KMS-11 (cell line): ENCODE measurements at regions not wholly inside any gene's neighbourhood (a gene's known extent, or its start where the extent isn't known, plus 50 kb on each side); places are given as distances from the start of the nearest gene placed in this dataset.

Source experiments
- H2AFZ ChIP-seq: fragments of 200-600 bp; sonication (generic); 2 replicates; pipeline ENCODE4 v1.6.1; 2016; ENCODE audit warnings: antibody characterized with exemption, mixed run types, low read depth
- H3K27ac ChIP-seq: fragments of 200-600 bp; sonication (generic); 2 replicates; pipeline ENCODE4 v1.6.1; 2016; ENCODE audit warnings: mild to moderate bottlenecking, mixed run types
- H3K27me3 ChIP-seq: fragments of 200-600 bp; sonication (generic); 2 replicates; pipeline ENCODE4 v1.6.1; 2017; ENCODE audit warnings: mild to moderate bottlenecking, low read depth, mixed run types, moderate library complexity; ENCODE audit not compliant: insufficient read depth
- H3K36me3 ChIP-seq: fragments of 200-600 bp; sonication (generic); 2 replicates; pipeline ENCODE4 v1.6.1; 2017; ENCODE audit warnings: mild to moderate bottlenecking, mixed run types; ENCODE audit not compliant: insufficient read depth
- H3K4me1 ChIP-seq: fragments of 200-600 bp; sonication (generic); 2 replicates; pipeline ENCODE4 v1.6.1; 2016; ENCODE audit warnings: mild to moderate bottlenecking, low read depth, mixed run types; ENCODE audit not compliant: poor library complexity, severe bottlenecking
- H3K4me2 ChIP-seq: fragments of 200-600 bp; sonication (generic); 2 replicates; pipeline ENCODE4 v1.7.0; 2016; ENCODE audit warnings: mild to moderate bottlenecking, mixed run types
- H3K4me3 ChIP-seq: fragments of 200-600 bp; sonication (generic); IDR thresholded peaks from 2 replicates; pipeline ENCODE4 v1.6.1; 2017; ENCODE audit warnings: low read depth, low read length, mixed read lengths; ENCODE audit not compliant: insufficient read depth
- H3K79me2 ChIP-seq: fragments of 200-600 bp; sonication (generic); 2 replicates; pipeline ENCODE4 v1.6.1; 2016; ENCODE audit warnings: low read depth, mixed run types; ENCODE audit not compliant: insufficient read depth
- H3K9ac ChIP-seq: fragments of 200-600 bp; sonication (generic); 2 replicates; pipeline ENCODE4 v1.6.1; 2016; ENCODE audit warnings: mild to moderate bottlenecking, mixed run types
- H4K20me1 ChIP-seq: fragments of 200-600 bp; sonication (generic); 2 replicates; pipeline ENCODE4 v1.6.1; 2016; ENCODE audit warnings: mild to moderate bottlenecking, mixed run types; ENCODE audit not compliant: insufficient read depth
- TF ChIP-seq, protein P1 (sequence below): fragments of 200-600 bp; sonication (generic); conservative IDR thresholded peaks from 2 replicates; pipeline ENCODE4 v1.6.1; 2017; ENCODE audit warnings: low read depth, mild to moderate bottlenecking, antibody characterized with exemption, low read length, moderate library complexity, mixed read lengths

- no peak overlapping the region for H3K4me3 ChIP-seq
- H3K4me2 ChIP-seq = no peak overlapping the region
- H3K4me1 ChIP-seq = no peaks in the 10 kb centered on the region
- H3K9ac ChIP-seq = no peak overlapping the region
- H4K20me1 ChIP-seq = no peaks in the 10 kb centered on the region
- H2AFZ ChIP-seq = no peak overlapping the region
- no peaks in the 10 kb centered on the region for H3K79me2 ChIP-seq
- H3K27ac ChIP-seq = no peak overlapping the region
- TF ChIP-seq, protein P1, sequence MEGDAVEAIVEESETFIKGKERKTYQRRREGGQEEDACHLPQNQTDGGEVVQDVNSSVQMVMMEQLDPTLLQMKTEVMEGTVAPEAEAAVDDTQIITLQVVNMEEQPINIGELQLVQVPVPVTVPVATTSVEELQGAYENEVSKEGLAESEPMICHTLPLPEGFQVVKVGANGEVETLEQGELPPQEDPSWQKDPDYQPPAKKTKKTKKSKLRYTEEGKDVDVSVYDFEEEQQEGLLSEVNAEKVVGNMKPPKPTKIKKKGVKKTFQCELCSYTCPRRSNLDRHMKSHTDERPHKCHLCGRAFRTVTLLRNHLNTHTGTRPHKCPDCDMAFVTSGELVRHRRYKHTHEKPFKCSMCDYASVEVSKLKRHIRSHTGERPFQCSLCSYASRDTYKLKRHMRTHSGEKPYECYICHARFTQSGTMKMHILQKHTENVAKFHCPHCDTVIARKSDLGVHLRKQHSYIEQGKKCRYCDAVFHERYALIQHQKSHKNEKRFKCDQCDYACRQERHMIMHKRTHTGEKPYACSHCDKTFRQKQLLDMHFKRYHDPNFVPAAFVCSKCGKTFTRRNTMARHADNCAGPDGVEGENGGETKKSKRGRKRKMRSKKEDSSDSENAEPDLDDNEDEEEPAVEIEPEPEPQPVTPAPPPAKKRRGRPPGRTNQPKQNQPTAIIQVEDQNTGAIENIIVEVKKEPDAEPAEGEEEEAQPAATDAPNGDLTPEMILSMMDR = no peak
- no peaks in the 10 kb centered on the region; the same call in 1 of the 2 replicates for H3K27me3 ChIP-seq
- no peaks in the 10 kb centered on the region for H3K36me3 ChIP-seq
Observed at GRCh38 chr20:61184194-61184593, 67.9 kb upstream of the CDH4 start.

DNA sequence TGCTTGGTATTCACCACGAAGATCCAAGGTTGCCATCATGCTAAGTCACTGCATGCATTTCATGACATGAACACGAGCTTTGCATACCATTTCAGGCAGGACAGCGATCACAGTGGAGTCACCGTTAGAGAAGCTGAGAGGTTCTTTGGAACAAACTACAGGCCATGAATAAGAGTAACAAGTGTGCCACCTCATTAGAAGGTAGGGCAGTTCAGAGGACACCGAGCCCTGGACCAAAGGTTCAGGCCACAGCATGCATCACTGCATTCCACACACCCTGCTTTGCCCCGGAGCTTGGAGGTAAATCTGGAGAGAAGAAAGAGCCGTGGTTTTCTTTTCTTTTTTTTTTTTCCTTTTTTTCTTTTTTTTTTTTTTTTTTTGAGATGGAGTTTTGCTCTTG lies 66.9 kb upstream of the CDH4 start:
- Histone ChIP-seq H2AFZ (no peak overlapping the region), H3K27ac (no peak overlapping the region), H3K4me3 (no peak overlapping the region), H3K79me2 (no peaks in the 10 kb centered on the region), H3K9ac (no peak overlapping the region), H3K36me3 (no peaks in the 10 kb centered on the region), H4K20me1 (no peaks in the 10 kb centered on the region), H3K4me1 (no peaks in the 10 kb centered on the region), H3K4me2 (no peak overlapping the region), H3K27me3 (no peaks in the 10 kb centered on the region; the same call in 1 of the 2 replicates)
- TF ChIP-seq, protein P1 = no peak

GRCh38 chr20:61185841-61186601 lies 66.0 kb upstream of the CDH4 start:
- Histone ChIP-seq H2AFZ (no peak overlapping the region), H3K9ac (no peak overlapping the region), H3K4me2 (no peak overlapping the region), H3K36me3 (no peaks in the 10 kb centered on the region), H3K79me2 (no peaks in the 10 kb centered on the region), H3K4me3 (no peak overlapping the region), H4K20me1 (no peaks in the 10 kb centered on the region), H3K27me3 (no peaks in the 10 kb centered on the region; the same call in 1 of the 2 replicates), H3K27ac (no peak overlapping the region), H3K4me1 (no peaks in the 10 kb centered on the region)
- TF ChIP-seq, protein P1 = no peak

DNA sequence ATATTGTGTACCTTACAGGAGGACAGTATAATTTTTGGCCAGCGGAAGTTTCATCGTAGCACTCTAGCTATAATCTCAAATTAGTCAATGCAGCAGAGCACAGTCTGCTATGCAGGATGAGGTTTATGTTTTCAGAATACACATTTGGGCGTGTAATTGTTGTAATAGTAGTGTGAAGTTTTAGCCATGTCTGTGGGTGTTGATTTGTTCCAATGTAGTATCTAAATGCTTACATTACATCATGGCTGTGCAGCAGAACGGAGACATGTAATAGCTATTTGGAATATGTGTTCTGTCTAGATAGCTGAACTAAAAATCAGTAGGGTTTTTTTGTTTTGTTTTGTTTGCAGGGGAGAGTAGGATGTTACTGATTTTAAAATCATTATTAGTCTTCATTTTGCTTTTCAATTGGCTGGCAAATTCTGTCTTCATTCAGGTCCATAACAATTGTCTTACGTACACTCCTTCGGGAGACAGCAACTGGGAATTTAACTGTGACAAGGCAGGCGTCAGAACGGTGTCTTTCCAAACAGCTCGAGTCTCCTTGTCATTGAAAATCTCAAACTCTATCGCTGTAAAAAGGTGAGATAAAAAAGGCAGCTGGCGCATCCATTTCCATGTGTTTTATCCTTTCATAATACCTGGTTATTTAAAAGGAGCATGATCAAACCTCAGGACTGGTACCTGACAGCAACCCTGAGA lies 65.1 kb upstream of the CDH4 start:
- TF ChIP-seq, protein P1 = no peak
- Histone ChIP-seq H4K20me1 (no peaks in the 10 kb centered on the region), H3K79me2 (no peaks in the 10 kb centered on the region), H3K4me1 (no peaks in the 10 kb centered on the region), H3K27me3 (no peaks in the 10 kb centered on the region; the same call in 1 of the 2 replicates), H3K4me2 (no peak overlapping the region), H3K36me3 (no peaks in the 10 kb centered on the region; the same call in 1 of the 2 replicates), H3K27ac (no peak overlapping the region), H2AFZ (no peak overlapping the region), H3K9ac (no peak overlapping the region), H3K4me3 (no peak overlapping the region)
